HG02938 (cell line): ENCODE measurements at regions not wholly inside any gene's neighbourhood (a gene's known extent, or its start where the extent isn't known, plus 50 kb on each side); places are given as distances from the start of the nearest gene placed in this dataset.

Experiments
- ATAC-seq: cut with Tn5 transposase; IDR thresholded peaks from one replicate; pipeline ENCODE4 v1.9.1; 2021; ENCODE audit warnings: mild to moderate bottlenecking, moderate library complexity; ENCODE audit not compliant: unreplicated experiment

GRCh38 chr9:28883234-28883633 is 1310.0 kb upstream of the C9orf72 start:
- ATAC-seq, result no peak

GRCh38 chr9:28887188-28887884 is 1314.1 kb upstream of the C9orf72 start:
- no peak for ATAC-seq

- ATAC-seq, result no peak
These were observed 1315.5 kb upstream of the C9orf72 start for GRCh38 chr9:28888806-28889205.

GRCh38 chr9:28892538-28892937 is 1319.3 kb upstream of the C9orf72 start:
- ATAC-seq, result no peak

GRCh38 chr9:28899267-28899666 is 1326.0 kb upstream of the C9orf72 start:
- ATAC-seq, result no peak

- no peak for ATAC-seq
These were observed 1326.6 kb upstream of the C9orf72 start for GRCh38 chr9:28899926-28900325.

- ATAC-seq, result no peak
These were observed 1327.1 kb upstream of the C9orf72 start for GRCh38 chr9:28900406-28900805.

GRCh38 chr9:28909526-28909925 is 1336.2 kb upstream of the C9orf72 start:
- ATAC-seq, result no peak

- no peak for ATAC-seq
These were observed 1339.3 kb upstream of the C9orf72 start for GRCh38 chr9:28912621-28913020.

GRCh38 chr9:28915202-28915930 is 1342.1 kb upstream of the C9orf72 start:
- no peak for ATAC-seq

GRCh38 chr9:28916348-28916747 is 1343.1 kb upstream of the C9orf72 start:
- no peak for ATAC-seq

- ATAC-seq, result no peak
These were observed 1348.7 kb upstream of the C9orf72 start for GRCh38 chr9:28921857-28922500.

GRCh38 chr9:28922891-28923290 is 1349.6 kb upstream of the C9orf72 start:
- no peak for ATAC-seq

GRCh38 chr9:28923351-28923750 is 1350.1 kb upstream of the C9orf72 start:
- no peak for ATAC-seq

- no peak for ATAC-seq
These were observed 1351.9 kb upstream of the C9orf72 start for GRCh38 chr9:28925157-28925556.

GRCh38 chr9:28926306-28926705 is 1353.0 kb upstream of the C9orf72 start:
- ATAC-seq, result no peak

GRCh38 chr9:28927691-28928090 is 1354.4 kb upstream of the C9orf72 start:
- no peak for ATAC-seq

GRCh38 chr9:28929433-28929832 is 1356.2 kb upstream of the C9orf72 start:
- ATAC-seq, result no peak

GRCh38 chr9:28930766-28931165 is 1357.5 kb upstream of the C9orf72 start:
- ATAC-seq, result no peak

- ATAC-seq, result no peak
These were observed 1360.8 kb upstream of the C9orf72 start for GRCh38 chr9:28934111-28934510.

- no peak for ATAC-seq
These were observed 1365.7 kb upstream of the C9orf72 start for GRCh38 chr9:28938981-28939380.

- ATAC-seq, result no peak
These were observed 1368.6 kb upstream of the C9orf72 start for GRCh38 chr9:28941856-28942255.
